ENCODE measurements at regions not wholly inside any gene's neighbourhood (a gene's known extent, or its start where the extent isn't known, plus 50 kb on each side); places are given as distances from the start of the nearest gene placed in this dataset.

DNA sequence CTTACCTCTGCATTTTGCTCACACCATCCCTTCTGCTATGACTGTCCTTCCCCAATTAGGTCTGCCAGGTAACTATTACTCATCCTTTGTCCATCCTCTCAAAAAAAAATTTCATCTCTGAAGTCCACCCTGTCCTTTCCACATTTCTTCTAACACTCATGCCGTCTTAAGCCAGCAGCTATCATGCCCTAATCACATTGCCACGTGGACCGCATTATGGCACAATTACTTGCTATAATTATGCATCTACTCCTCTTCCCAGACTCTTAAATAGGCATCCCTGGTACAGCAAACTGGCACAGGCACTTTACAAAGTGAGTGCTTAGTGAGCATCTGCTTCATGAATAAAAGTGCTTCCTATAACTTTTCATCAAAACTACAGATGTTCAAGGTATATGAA is 295.4 kb upstream of the ESRRG start:
- Mint-ChIP-seq H3K27ac (ENCODE audit: unreplicated experiment) (no peak overlapping the region), H3K4me1 (ENCODE audit: unreplicated experiment) (peaks cover 7% of the 10 kb centered on the region), H3K36me3 (ENCODE audit: low read depth, unreplicated experiment) (no peaks in the 10 kb centered on the region), H3K4me3 (ENCODE audit: unreplicated experiment) (no peak overlapping the region), H3K27me3 (ENCODE audit: unreplicated experiment) (no peaks in the 10 kb centered on the region), H3K9me3 (ENCODE audit: unreplicated experiment) (no peaks in the 10 kb centered on the region)
- TF ChIP-seq CTCF (IDR thresholded peaks at IDR 0.05; ENCODE audit: unreplicated experiment), result no peak
- no peak for DNase-seq (ENCODE audit: low spot score)

DNA sequence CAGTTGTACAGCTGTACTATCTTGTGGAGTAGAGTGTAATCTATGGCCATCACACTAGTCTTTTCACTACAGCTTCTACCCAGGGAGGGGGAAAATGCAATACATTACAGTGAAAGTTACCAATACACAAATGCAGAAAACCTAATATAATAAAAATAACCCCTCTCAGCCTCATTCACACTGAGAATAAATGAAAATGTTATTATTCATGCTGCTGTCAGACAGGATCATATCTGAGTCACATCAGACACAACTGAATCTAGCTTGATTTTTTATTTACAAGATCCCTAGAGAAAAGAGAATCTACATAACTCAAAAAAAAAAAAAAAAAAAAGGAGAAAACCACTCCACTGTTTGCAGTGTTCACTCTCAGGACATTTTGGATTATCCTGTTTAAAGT is 293.9 kb upstream of the ESRRG start:
- Mint-ChIP-seq H3K27me3 (ENCODE audit: unreplicated experiment) (no peaks in the 10 kb centered on the region), H3K4me3 (ENCODE audit: unreplicated experiment) (no peak overlapping the region), H3K9me3 (ENCODE audit: unreplicated experiment) (no peaks in the 10 kb centered on the region), H3K4me1 (ENCODE audit: unreplicated experiment) (no peaks in the 10 kb centered on the region), H3K36me3 (ENCODE audit: low read depth, unreplicated experiment) (no peaks in the 10 kb centered on the region), H3K27ac (ENCODE audit: unreplicated experiment) (no peak overlapping the region)
- DNase-seq (ENCODE audit: low spot score), result no peak
- TF ChIP-seq CTCF (IDR thresholded peaks at IDR 0.05; ENCODE audit: unreplicated experiment), result no peak

GRCh38 chr1:217014066-217014465 is 290.8 kb upstream of the ESRRG start:
- no peaks in the 10 kb centered on the region for H3K4me1 Mint-ChIP-seq (ENCODE audit: unreplicated experiment)

GRCh38 chr1:217012659-217013058 is 289.4 kb upstream of the ESRRG start:
- Mint-ChIP-seq H3K9me3 (ENCODE audit: unreplicated experiment) (no peaks in the 10 kb centered on the region), H3K27me3 (ENCODE audit: unreplicated experiment) (no peaks in the 10 kb centered on the region), H3K27ac (ENCODE audit: unreplicated experiment) (no peak overlapping the region), H3K4me1 (ENCODE audit: unreplicated experiment) (no peaks in the 10 kb centered on the region), H3K4me3 (ENCODE audit: unreplicated experiment) (no peak overlapping the region), H3K36me3 (ENCODE audit: low read depth, unreplicated experiment) (no peaks in the 10 kb centered on the region)
- no peak for DNase-seq (ENCODE audit: low spot score)
- no peak for TF ChIP-seq CTCF (IDR thresholded peaks at IDR 0.05; ENCODE audit: unreplicated experiment)

More at GRCh38 chr1:217014066-217014465, 290.8 kb upstream of the ESRRG start:
- Mint-ChIP-seq H3K27me3 (ENCODE audit: unreplicated experiment) (no peaks in the 10 kb centered on the region), H3K4me3 (ENCODE audit: unreplicated experiment) (no peak overlapping the region), H3K9me3 (ENCODE audit: unreplicated experiment) (no peaks in the 10 kb centered on the region), H3K27ac (ENCODE audit: unreplicated experiment) (no peak overlapping the region), H3K36me3 (ENCODE audit: low read depth, unreplicated experiment) (no peaks in the 10 kb centered on the region)
- no peak for TF ChIP-seq CTCF (IDR thresholded peaks at IDR 0.05; ENCODE audit: unreplicated experiment)
- no peak for DNase-seq (ENCODE audit: low spot score)

DNA sequence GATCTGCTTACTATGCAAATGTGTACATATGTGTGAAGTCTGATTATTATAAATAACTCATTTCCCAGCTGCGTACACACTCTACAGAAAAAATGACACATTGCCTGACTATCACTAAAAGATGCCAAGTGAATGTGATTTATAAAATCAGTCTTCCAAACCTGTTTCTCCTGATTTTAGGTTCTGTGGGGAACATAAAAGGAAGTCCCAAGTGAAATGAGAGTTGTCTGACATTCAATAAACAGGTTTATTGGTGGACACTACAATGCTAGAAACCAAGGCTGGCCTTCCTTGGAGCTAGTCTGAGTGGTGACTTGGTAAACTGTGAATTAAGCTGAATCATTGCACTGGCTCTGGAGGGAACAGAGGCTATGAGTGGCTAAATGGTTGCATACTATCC is 287.9 kb upstream of the ESRRG start:
- TF ChIP-seq CTCF (IDR thresholded peaks at IDR 0.05; ENCODE audit: unreplicated experiment), result no peak
- no peaks in the 10 kb centered on the region for H3K36me3 Mint-ChIP-seq (ENCODE audit: low read depth, unreplicated experiment)
- H3K9me3 Mint-ChIP-seq (ENCODE audit: unreplicated experiment), result no peaks in the 10 kb centered on the region
- H3K27ac Mint-ChIP-seq (ENCODE audit: unreplicated experiment), result no peak overlapping the region
- DNase-seq (ENCODE audit: low spot score), result no peak
- H3K4me1 Mint-ChIP-seq (ENCODE audit: unreplicated experiment), result no peaks in the 10 kb centered on the region
- no peak overlapping the region for H3K4me3 Mint-ChIP-seq (ENCODE audit: unreplicated experiment)
- no peaks in the 10 kb centered on the region for H3K27me3 Mint-ChIP-seq (ENCODE audit: unreplicated experiment)
